ENCODE measurements at regions not wholly inside any gene's neighbourhood (a gene's known extent, or its start where the extent isn't known, plus 50 kb on each side); places are given as distances from the start of the nearest gene placed in this dataset.

DNA sequence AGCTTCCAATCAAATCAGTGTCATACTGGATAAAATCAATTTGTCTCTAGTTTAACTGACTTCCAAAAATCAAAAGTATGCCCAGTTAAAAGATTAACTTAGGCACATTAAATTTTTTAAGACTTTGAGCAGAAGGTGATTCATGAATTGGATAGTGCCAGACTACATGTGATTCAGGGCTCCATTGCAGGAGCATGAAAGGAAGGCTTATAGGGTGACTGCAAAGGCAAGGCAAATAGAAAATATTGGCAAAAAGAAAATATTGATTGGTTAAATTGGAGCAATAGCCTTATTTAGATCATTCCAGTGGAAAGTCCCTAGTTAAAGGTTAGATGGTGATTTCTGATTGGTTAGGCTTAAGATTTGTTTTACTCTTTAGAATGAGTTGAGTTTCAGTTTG is 223.9 kb upstream of the ERCC4 start:
- no peak for ATAC-seq (ENCODE audit: insufficient read depth, low read depth)
- peaks cover 7% of the 10 kb centered on the region for H3K9me3 ChIP-seq (ENCODE audit: insufficient read depth, low read length, severe bottlenecking)

GRCh38 chr16:13697013-13697412 is 222.9 kb upstream of the ERCC4 start:
- Histone ChIP-seq H3K79me2 (ENCODE audit: insufficient read depth, low read length) (no peaks in the 10 kb centered on the region), H2AFZ (ENCODE audit: low read depth, low read length) (no peak overlapping the region), H3K4me2 (ENCODE audit: insufficient read depth, low read length) (no peak overlapping the region), H3K27ac (ENCODE audit: low read length) (no peak overlapping the region), H3K9me3 (ENCODE audit: insufficient read depth, low read length, severe bottlenecking) (peaks cover 7% of the 10 kb centered on the region), H3K9ac (ENCODE audit: low read depth, low read length) (no peak overlapping the region), H3K36me3 (ENCODE audit: insufficient read depth, low read length) (no peaks in the 10 kb centered on the region), H3K27me3 (ENCODE audit: insufficient read depth, low read length, poor library complexity) (no peaks in the 10 kb centered on the region), H3K4me1 (ENCODE audit: insufficient read depth, low read length) (no peaks in the 10 kb centered on the region), H4K20me1 (ENCODE audit: insufficient read depth, low read length) (no peaks in the 10 kb centered on the region), H3K4me3 (ENCODE audit: low read depth in 1 of 2, low read length in 2 of 2) (no peak overlapping the region)
- TF ChIP-seq EZH2 (IDR thresholded peaks at IDR 0.05; ENCODE audit: borderline replicate concordance, low read depth, low read length, severe bottlenecking) = no peak
- no peak for TF ChIP-seq CTCF (IDR thresholded peaks at IDR 0.05; ENCODE audit: borderline replicate concordance, extremely low read depth, low read length, poor library complexity, severe bottlenecking)
- ATAC-seq (ENCODE audit: insufficient read depth, low read depth) (no peak), DNase-seq (no peak)

More for the DNA sequence above, 223.9 kb upstream of the ERCC4 start:
- no peaks in the 10 kb centered on the region for H3K36me3 ChIP-seq (ENCODE audit: insufficient read depth, low read length)
- H3K27me3 ChIP-seq (ENCODE audit: insufficient read depth, low read length, poor library complexity) = no peaks in the 10 kb centered on the region
- H3K4me2 ChIP-seq (ENCODE audit: insufficient read depth, low read length) = no peak overlapping the region
- H3K4me3 ChIP-seq (ENCODE audit: low read depth in 1 of 2, low read length in 2 of 2) = no peak overlapping the region
- no peak overlapping the region for H2AFZ ChIP-seq (ENCODE audit: low read depth, low read length)
- no peak overlapping the region for H3K9ac ChIP-seq (ENCODE audit: low read depth, low read length)
- H4K20me1 ChIP-seq (ENCODE audit: insufficient read depth, low read length) = no peaks in the 10 kb centered on the region
- TF ChIP-seq CTCF (IDR thresholded peaks at IDR 0.05; ENCODE audit: borderline replicate concordance, extremely low read depth, low read length, poor library complexity, severe bottlenecking) = no peak
- no peak for TF ChIP-seq EZH2 (IDR thresholded peaks at IDR 0.05; ENCODE audit: borderline replicate concordance, low read depth, low read length, severe bottlenecking)
- H3K4me1 ChIP-seq (ENCODE audit: insufficient read depth, low read length) = no peaks in the 10 kb centered on the region
- H3K79me2 ChIP-seq (ENCODE audit: insufficient read depth, low read length) = no peaks in the 10 kb centered on the region
- H3K27ac ChIP-seq (ENCODE audit: low read length) = no peak overlapping the region
- DNase-seq = no peak

- H3K36me3 ChIP-seq (ENCODE audit: insufficient read depth, low read length) = no peaks in the 10 kb centered on the region
- ATAC-seq (ENCODE audit: insufficient read depth, low read depth) = no peak
- H3K27me3 ChIP-seq (ENCODE audit: insufficient read depth, low read length, poor library complexity) = no peaks in the 10 kb centered on the region
- H3K27ac ChIP-seq (ENCODE audit: low read length) = no peak overlapping the region
- no peak for DNase-seq
- H4K20me1 ChIP-seq (ENCODE audit: insufficient read depth, low read length) = no peaks in the 10 kb centered on the region
- no peaks in the 10 kb centered on the region for H3K79me2 ChIP-seq (ENCODE audit: insufficient read depth, low read length)
- no peaks in the 10 kb centered on the region for H3K4me1 ChIP-seq (ENCODE audit: insufficient read depth, low read length)
- H3K4me2 ChIP-seq (ENCODE audit: insufficient read depth, low read length) = no peak overlapping the region
- H3K4me3 ChIP-seq (ENCODE audit: low read depth in 1 of 2, low read length in 2 of 2) = no peak overlapping the region
- H2AFZ ChIP-seq (ENCODE audit: low read depth, low read length) = no peak overlapping the region
- no peak overlapping the region for H3K9ac ChIP-seq (ENCODE audit: low read depth, low read length)
- peaks cover 7% of the 10 kb centered on the region for H3K9me3 ChIP-seq (ENCODE audit: insufficient read depth, low read length, severe bottlenecking)
- TF ChIP-seq CTCF (IDR thresholded peaks at IDR 0.05; ENCODE audit: borderline replicate concordance, extremely low read depth, low read length, poor library complexity, severe bottlenecking) (no peak), EZH2 (IDR thresholded peaks at IDR 0.05; ENCODE audit: borderline replicate concordance, low read depth, low read length, severe bottlenecking) (no peak)
Observed at GRCh38 chr16:13697568-13697967, 222.4 kb upstream of the ERCC4 start.

- Histone ChIP-seq H2AFZ (ENCODE audit: low read depth, low read length) (no peak overlapping the region), H3K36me3 (ENCODE audit: insufficient read depth, low read length) (no peaks in the 10 kb centered on the region), H3K27ac (ENCODE audit: low read length) (no peak overlapping the region), H3K27me3 (ENCODE audit: insufficient read depth, low read length, poor library complexity) (no peaks in the 10 kb centered on the region), H3K9me3 (ENCODE audit: insufficient read depth, low read length, severe bottlenecking) (peaks cover 3% of the 10 kb centered on the region), H3K9ac (ENCODE audit: low read depth, low read length) (no peak overlapping the region), H3K4me2 (ENCODE audit: insufficient read depth, low read length) (no peak overlapping the region), H3K4me1 (ENCODE audit: insufficient read depth, low read length) (no peaks in the 10 kb centered on the region), H4K20me1 (ENCODE audit: insufficient read depth, low read length) (no peaks in the 10 kb centered on the region), H3K79me2 (ENCODE audit: insufficient read depth, low read length) (no peaks in the 10 kb centered on the region), H3K4me3 (ENCODE audit: low read depth in 1 of 2, low read length in 2 of 2) (no peak overlapping the region)
- no peak for DNase-seq
- no peak for ATAC-seq (ENCODE audit: insufficient read depth, low read depth)
- no peak for TF ChIP-seq CTCF (IDR thresholded peaks at IDR 0.05; ENCODE audit: borderline replicate concordance, extremely low read depth, low read length, poor library complexity, severe bottlenecking)
- no peak for TF ChIP-seq EZH2 (IDR thresholded peaks at IDR 0.05; ENCODE audit: borderline replicate concordance, low read depth, low read length, severe bottlenecking)
Observed at GRCh38 chr16:13702614-13703013, 217.3 kb upstream of the ERCC4 start.
